ENCODE measurements at regions not wholly inside any gene's neighbourhood (a gene's known extent, or its start where the extent isn't known, plus 50 kb on each side); places are given as distances from the start of the nearest gene placed in this dataset.

DNA sequence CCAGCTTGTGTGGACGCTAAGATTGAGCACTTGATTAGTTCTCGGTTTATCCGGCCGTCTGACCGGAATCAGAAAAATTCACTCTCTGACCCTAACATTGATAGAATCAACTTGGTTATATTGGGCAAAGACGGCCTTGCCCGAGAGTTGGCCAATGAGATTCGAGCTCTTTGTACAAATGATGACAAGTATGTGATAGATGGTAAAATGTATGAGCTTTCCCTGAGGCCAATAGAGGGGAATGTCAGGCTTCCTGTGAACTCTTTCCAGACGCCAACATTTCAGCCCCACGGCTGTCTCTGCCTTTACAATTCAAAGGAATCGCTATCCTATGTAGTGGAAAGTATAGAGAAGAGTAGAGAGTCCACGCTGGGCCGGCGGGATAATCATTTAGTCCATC is 59.6 kb downstream of the ARHGAP35 start:
- no peak for TF ChIP-seq CTCF (IDR thresholded peaks at IDR 0.05; ENCODE audit: insufficient read depth, low read length)
- DNase-seq (ENCODE audit: low read depth) = no peak
- H3K4me3 ChIP-seq (ENCODE audit: low read depth, low read length) = no peak overlapping the region

GRCh38 chr19:46921071-46921470 is 60.3 kb downstream of the ARHGAP35 start:
- H3K4me3 ChIP-seq (ENCODE audit: low read depth, low read length) = no peak overlapping the region
- TF ChIP-seq CTCF (IDR thresholded peaks at IDR 0.05; ENCODE audit: insufficient read depth, low read length) = no peak
- DNase-seq (ENCODE audit: low read depth) = no peak

- no peak for TF ChIP-seq CTCF (IDR thresholded peaks at IDR 0.05; ENCODE audit: insufficient read depth, low read length)
- H3K4me3 ChIP-seq (ENCODE audit: low read depth, low read length) = no peak overlapping the region
- no peak for DNase-seq (ENCODE audit: low read depth)
Measured at GRCh38 chr19:46922465-46922864, 61.7 kb downstream of the ARHGAP35 start.

DNA sequence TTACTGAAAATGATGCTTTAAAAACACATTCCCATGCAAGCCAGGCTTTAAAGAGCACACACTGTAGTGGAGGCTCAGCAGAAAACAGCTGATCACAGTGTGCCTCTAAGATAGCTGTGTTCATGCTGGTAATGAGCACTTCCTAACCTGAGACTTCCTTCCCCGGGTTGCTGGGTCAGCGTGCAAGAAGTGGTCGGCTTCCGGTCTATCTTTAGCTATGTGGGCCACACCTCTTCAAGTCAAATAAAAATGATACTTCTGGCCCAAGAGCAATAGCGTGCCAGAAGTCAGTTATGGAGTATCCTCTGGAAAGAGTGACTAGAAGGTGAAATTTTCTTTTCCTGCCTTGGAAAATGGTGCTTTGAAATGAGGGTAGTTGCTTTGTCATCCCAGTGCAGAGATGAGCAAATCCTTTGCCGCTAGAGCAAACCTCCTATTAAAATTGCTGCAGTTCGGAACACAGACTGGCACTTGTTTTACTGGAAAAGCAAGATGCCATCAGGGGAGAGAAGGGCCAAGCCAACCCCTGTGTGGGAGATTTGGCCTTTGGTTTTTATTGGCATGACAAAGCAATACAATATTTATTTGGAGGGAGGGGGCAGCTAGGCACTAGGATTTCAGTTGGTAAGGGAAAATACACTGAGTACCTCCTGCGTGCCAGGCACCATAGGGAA is 64.2 kb downstream of the ARHGAP35 start:
- no peak for TF ChIP-seq CTCF (IDR thresholded peaks at IDR 0.05; ENCODE audit: insufficient read depth, low read length)
- H3K4me3 ChIP-seq (ENCODE audit: low read depth, low read length) = no peak overlapping the region
- DNase-seq (ENCODE audit: low read depth) = peak; percentile 54

- DNase-seq (ENCODE audit: low read depth) = no peak
- H3K4me3 ChIP-seq (ENCODE audit: low read depth, low read length) = no peak overlapping the region
- TF ChIP-seq CTCF (IDR thresholded peaks at IDR 0.05; ENCODE audit: insufficient read depth, low read length) = no peak
Measured at GRCh38 chr19:46925548-46925950, 64.8 kb downstream of the ARHGAP35 start.

- DNase-seq (ENCODE audit: low read depth) = no peak
- TF ChIP-seq CTCF (IDR thresholded peaks at IDR 0.05; ENCODE audit: insufficient read depth, low read length) = no peak
- no peak overlapping the region for H3K4me3 ChIP-seq (ENCODE audit: low read depth, low read length)
Measured at GRCh38 chr19:46926170-46927071, 65.6 kb downstream of the ARHGAP35 start.

Measured in fibroblast of the aortic adventitia (primary cell).